Neural cell (in vitro differentiated cells): ENCODE measurements at regions not wholly inside any gene's neighbourhood (a gene's known extent, or its start where the extent isn't known, plus 50 kb on each side); places are given as distances from the start of the nearest gene placed in this dataset.

Experiments
- H2AFZ ChIP-seq: fragments of 200-600, 300-800 bp; sonication (generic), shearing (Covaris generic); 2 replicates; pipeline ENCODE4 v1.6.0; 2014; ENCODE audit warnings: low read depth, mild to moderate bottlenecking, antibody characterized with exemption, low read length, moderate library complexity
- H3F3A ChIP-seq: fragments of 200-600 bp; shearing (Covaris generic); 2 replicates; pipeline ENCODE4 v1.6.1; 2016; ENCODE audit warnings: mild to moderate bottlenecking, moderate library complexity, mixed read lengths, antibody characterized with exemption, low read length; ENCODE audit not compliant: insufficient read depth, poor library complexity, severe bottlenecking
- H3K27ac ChIP-seq: fragments of 200-600, 300-800 bp; sonication (generic), shearing (Covaris generic); 2 replicates; pipeline ENCODE4 v1.5.1; 2014; ENCODE audit warnings: mild to moderate bottlenecking, low read length, moderate library complexity
- H3K27me3 ChIP-seq: fragments of 300-800, 200-600 bp; sonication (generic), shearing (Covaris generic); 2 replicates; pipeline ENCODE4 v1.6.0; 2014; ENCODE audit warnings: mild to moderate bottlenecking, low read depth, low read length, moderate library complexity; ENCODE audit not compliant: insufficient read depth
- H3K36me3 ChIP-seq: fragments of 300-800, 200-600 bp; sonication (generic), shearing (Covaris generic); 2 replicates; pipeline ENCODE4 v1.5.1; 2014; ENCODE audit warnings: mild to moderate bottlenecking, antibody characterized with exemption, low read length, moderate library complexity; ENCODE audit not compliant: insufficient read depth
- H3K4me2 ChIP-seq: fragments of 300-800, 200-600 bp; sonication (generic), shearing (Covaris generic); 2 replicates; pipeline ENCODE4 v1.6.0; 2014; ENCODE audit warnings: mild to moderate bottlenecking, low read length
- H3K4me3 ChIP-seq: fragments of 300-800, 200-600 bp; sonication (generic), shearing (Covaris generic); 2 replicates; pipeline ENCODE4 v1.5.1; 2014; ENCODE audit warnings: mild to moderate bottlenecking, low read length, moderate library complexity
- H3K79me2 ChIP-seq: fragments of 200-600 bp; shearing (Covaris generic); replicated peaks from 2 replicates; pipeline ENCODE4 v1.6.0; 2014; ENCODE audit warnings: mild to moderate bottlenecking, low read length, moderate library complexity; ENCODE audit not compliant: insufficient read depth
- H3K9ac ChIP-seq: fragments of 300-800, 200-600 bp; sonication (generic), shearing (Covaris generic); 2 replicates; pipeline ENCODE4 v1.6.1; 2016; ENCODE audit warnings: mild to moderate bottlenecking, low read length, mixed read lengths
- H3K9me2 ChIP-seq: fragments of 200-600 bp; shearing (Covaris generic); 2 replicates; pipeline ENCODE4 v1.6.1; 2016; ENCODE audit warnings: mild to moderate bottlenecking, low read length, mixed read lengths; ENCODE audit not compliant: insufficient read depth
- H3K9me3 ChIP-seq: fragments of 200-600, 300-800 bp; sonication (generic), shearing (Covaris generic); 2 replicates; pipeline ENCODE4 v1.6.1; 2016; ENCODE audit warnings: mild to moderate bottlenecking, mixed run types, low read length, moderate library complexity, mixed read lengths
- H4K20me1 ChIP-seq: fragments of 200-600 bp; shearing (Covaris generic); 2 replicates; pipeline ENCODE4 v1.6.1; 2016; ENCODE audit warnings: mild to moderate bottlenecking, mixed run types; ENCODE audit not compliant: insufficient read depth
- CTCF ChIP-seq: fragments of 450-650 bp; IDR thresholded peaks from 2 replicates; pipeline ENCODE4 v1.5.1; 2014; ENCODE audit warnings: antibody characterized with exemption, mild to moderate bottlenecking, moderate library complexity; ENCODE audit not compliant: poor library complexity, severe bottlenecking
- EP300 ChIP-seq: fragments of 450-650 bp; conservative IDR thresholded peaks from 2 replicates; pipeline ENCODE4 v1.6.1; 2014; ENCODE audit warnings: antibody characterized with exemption, mild to moderate bottlenecking, moderate library complexity; ENCODE audit not compliant: poor library complexity, severe bottlenecking
- MXI1 ChIP-seq: fragments of 450-650 bp; conservative IDR thresholded peaks from 2 replicates; pipeline ENCODE4 v1.6.1; 2014; ENCODE audit warnings: antibody characterized with exemption, mild to moderate bottlenecking; ENCODE audit not compliant: poor library complexity, severe bottlenecking
- REST ChIP-seq: IDR thresholded peaks from 2 replicates; pipeline ENCODE4 v1.6.1; 2012; ENCODE audit warnings: borderline replicate concordance
- SMC3 ChIP-seq: fragments of 450-650 bp; conservative IDR thresholded peaks from 2 replicates; pipeline ENCODE4 v1.6.1; 2014; ENCODE audit warnings: antibody characterized with exemption, mild to moderate bottlenecking, moderate library complexity; ENCODE audit not compliant: poor library complexity
- TAF1 ChIP-seq: IDR thresholded peaks from 2 replicates; pipeline ENCODE4 v1.6.1; 2012; ENCODE audit warnings: low read depth

- H3K9ac ChIP-seq, result no peak overlapping the region
- no peak overlapping the region for H3K4me2 ChIP-seq
- H2AFZ ChIP-seq, result no peak overlapping the region
- H3K27ac ChIP-seq, result no peak overlapping the region
- no peaks in the 10 kb centered on the region for H3K79me2 ChIP-seq
- H3F3A ChIP-seq, result no peaks in the 10 kb centered on the region
- H3K9me3 ChIP-seq, result no peaks in the 10 kb centered on the region
- H3K27me3 ChIP-seq, result no peaks in the 10 kb centered on the region
- no peaks in the 10 kb centered on the region for H3K9me2 ChIP-seq
- no peaks in the 10 kb centered on the region for H4K20me1 ChIP-seq
- no peak overlapping the region for H3K4me3 ChIP-seq
- TF ChIP-seq MXI1 (no peak), TAF1 (no peak), SMC3 (no peak), CTCF (no peak), EP300 (no peak)
- H3K36me3 ChIP-seq, result no peaks in the 10 kb centered on the region
Measured at GRCh38 chr13:44273216-44273615, 100.4 kb upstream of the SERP2 start.

- Histone ChIP-seq H2AFZ (no peak overlapping the region), H3K27ac (no peak overlapping the region)
Measured at GRCh38 chr13:44273991-44274770, 99.4 kb upstream of the SERP2 start.

More at GRCh38 chr13:44273991-44274770, 99.4 kb upstream of the SERP2 start:
- TF ChIP-seq SMC3, result no peak
- TF ChIP-seq REST, result no peak
- no peak for TF ChIP-seq CTCF
- H3F3A ChIP-seq, result no peaks in the 10 kb centered on the region
- H3K9me3 ChIP-seq, result no peaks in the 10 kb centered on the region
- H4K20me1 ChIP-seq, result no peaks in the 10 kb centered on the region
- no peak overlapping the region for H3K9ac ChIP-seq
- no peaks in the 10 kb centered on the region for H3K9me2 ChIP-seq
- H3K4me3 ChIP-seq, result no peak overlapping the region
- H3K79me2 ChIP-seq, result no peaks in the 10 kb centered on the region
- no peak overlapping the region for H3K4me2 ChIP-seq
- H3K36me3 ChIP-seq, result no peaks in the 10 kb centered on the region
- H3K27me3 ChIP-seq, result no peaks in the 10 kb centered on the region
